ENCODE measurements at regions not wholly inside any gene's neighbourhood (a gene's known extent, or its start where the extent isn't known, plus 50 kb on each side); places are given as distances from the start of the nearest gene placed in this dataset.

GRCh38 chr4:170675568-170676262, 586.0 kb upstream of the AADAT start:
- no peak for TF ChIP-seq TAF1 (IDR thresholded peaks at IDR 0.05; ENCODE audit: borderline replicate concordance, low read depth, low read length)
- TF ChIP-seq POLR2A (IDR thresholded peaks at IDR 0.05; ENCODE audit: low read depth, low read length) = no peak
- no peak for TF ChIP-seq POLR2AphosphoS5 (IDR thresholded peaks at IDR 0.05; ENCODE audit: low read depth, low read length)
- no peak for DNase-seq (ENCODE audit: insufficient read length)

GRCh38 chr4:170674176-170674575, 584.4 kb upstream of the AADAT start:
- DNase-seq (ENCODE audit: insufficient read length) (no peak), FAIRE-seq (no peak)
- no peak for TF ChIP-seq POLR2A (IDR thresholded peaks at IDR 0.05; ENCODE audit: low read depth, low read length)
- TF ChIP-seq POLR2AphosphoS5 (IDR thresholded peaks at IDR 0.05; ENCODE audit: low read depth, low read length) = no peak
- TF ChIP-seq TAF1 (IDR thresholded peaks at IDR 0.05; ENCODE audit: borderline replicate concordance, low read depth, low read length) = no peak

More at GRCh38 chr4:170675568-170676262, 586.0 kb upstream of the AADAT start:
- FAIRE-seq = no peak

- no peak for TF ChIP-seq POLR2A (IDR thresholded peaks at IDR 0.05; ENCODE audit: low read depth, low read length)
- no peak for TF ChIP-seq TAF1 (IDR thresholded peaks at IDR 0.05; ENCODE audit: borderline replicate concordance, low read depth, low read length)
- no peak for TF ChIP-seq POLR2AphosphoS5 (IDR thresholded peaks at IDR 0.05; ENCODE audit: low read depth, low read length)
- DNase-seq (ENCODE audit: insufficient read length) (no peak), FAIRE-seq (no peak)
These were observed 582.7 kb upstream of the AADAT start for GRCh38 chr4:170672381-170672965.

GRCh38 chr4:170671171-170671570, 581.4 kb upstream of the AADAT start:
- no peak for DNase-seq (ENCODE audit: insufficient read length)
- TF ChIP-seq POLR2A (IDR thresholded peaks at IDR 0.05; ENCODE audit: low read depth, low read length) (no peak), POLR2AphosphoS5 (IDR thresholded peaks at IDR 0.05; ENCODE audit: low read depth, low read length) (no peak), TAF1 (IDR thresholded peaks at IDR 0.05; ENCODE audit: borderline replicate concordance, low read depth, low read length) (no peak)
- FAIRE-seq = no peak

- DNase-seq (ENCODE audit: insufficient read length) (no peak), FAIRE-seq (no peak)
- TF ChIP-seq TAF1 (IDR thresholded peaks at IDR 0.05; ENCODE audit: borderline replicate concordance, low read depth, low read length) (no peak), POLR2A (IDR thresholded peaks at IDR 0.05; ENCODE audit: low read depth, low read length) (no peak), POLR2AphosphoS5 (IDR thresholded peaks at IDR 0.05; ENCODE audit: low read depth, low read length) (no peak)
These were observed 578.1 kb upstream of the AADAT start for GRCh38 chr4:170667814-170668213.

- DNase-seq (ENCODE audit: insufficient read length) (no peak), FAIRE-seq (no peak)
- TF ChIP-seq TAF1 (IDR thresholded peaks at IDR 0.05; ENCODE audit: borderline replicate concordance, low read depth, low read length) (no peak), POLR2AphosphoS5 (IDR thresholded peaks at IDR 0.05; ENCODE audit: low read depth, low read length) (no peak), POLR2A (IDR thresholded peaks at IDR 0.05; ENCODE audit: low read depth, low read length) (no peak)
These were observed 577.2 kb upstream of the AADAT start for GRCh38 chr4:170666909-170667308.

- no peak for FAIRE-seq
These were observed 572.5 kb upstream of the AADAT start for GRCh38 chr4:170662250-170662649.

GRCh38 chr4:170657761-170658160, 568.0 kb upstream of the AADAT start:
- DNase-seq (ENCODE audit: insufficient read length) (no peak), FAIRE-seq (no peak)

More at GRCh38 chr4:170662250-170662649, 572.5 kb upstream of the AADAT start:
- TF ChIP-seq POLR2AphosphoS5 (IDR thresholded peaks at IDR 0.05; ENCODE audit: low read depth, low read length) (no peak), POLR2A (IDR thresholded peaks at IDR 0.05; ENCODE audit: low read depth, low read length) (no peak), TAF1 (IDR thresholded peaks at IDR 0.05; ENCODE audit: borderline replicate concordance, low read depth, low read length) (no peak)
- no peak for DNase-seq (ENCODE audit: insufficient read length)

GRCh38 chr4:170656506-170656905, 566.8 kb upstream of the AADAT start:
- TF ChIP-seq POLR2A (IDR thresholded peaks at IDR 0.05; ENCODE audit: low read depth, low read length) (no peak), TAF1 (IDR thresholded peaks at IDR 0.05; ENCODE audit: borderline replicate concordance, low read depth, low read length) (no peak), POLR2AphosphoS5 (IDR thresholded peaks at IDR 0.05; ENCODE audit: low read depth, low read length) (no peak)
- DNase-seq (ENCODE audit: insufficient read length) (no peak), FAIRE-seq (no peak)

More at GRCh38 chr4:170657761-170658160, 568.0 kb upstream of the AADAT start:
- TF ChIP-seq POLR2AphosphoS5 (IDR thresholded peaks at IDR 0.05; ENCODE audit: low read depth, low read length) (no peak), TAF1 (IDR thresholded peaks at IDR 0.05; ENCODE audit: borderline replicate concordance, low read depth, low read length) (no peak), POLR2A (IDR thresholded peaks at IDR 0.05; ENCODE audit: low read depth, low read length) (no peak)

GRCh38 chr4:170652571-170652970, 562.8 kb upstream of the AADAT start:
- DNase-seq (ENCODE audit: insufficient read length) (no peak), FAIRE-seq (no peak)
- TF ChIP-seq POLR2AphosphoS5 (IDR thresholded peaks at IDR 0.05; ENCODE audit: low read depth, low read length) = no peak
- TF ChIP-seq TAF1 (IDR thresholded peaks at IDR 0.05; ENCODE audit: borderline replicate concordance, low read depth, low read length) = no peak
- no peak for TF ChIP-seq POLR2A (IDR thresholded peaks at IDR 0.05; ENCODE audit: low read depth, low read length)

- DNase-seq (ENCODE audit: insufficient read length) = no peak
- TF ChIP-seq TAF1 (IDR thresholded peaks at IDR 0.05; ENCODE audit: borderline replicate concordance, low read depth, low read length) = no peak
- TF ChIP-seq POLR2AphosphoS5 (IDR thresholded peaks at IDR 0.05; ENCODE audit: low read depth, low read length) = no peak
- no peak for TF ChIP-seq POLR2A (IDR thresholded peaks at IDR 0.05; ENCODE audit: low read depth, low read length)
- FAIRE-seq = no peak
These were observed 562.0 kb upstream of the AADAT start for GRCh38 chr4:170651786-170652185.

- no peak for DNase-seq (ENCODE audit: insufficient read length)
- TF ChIP-seq POLR2A (IDR thresholded peaks at IDR 0.05; ENCODE audit: low read depth, low read length) = no peak
- TF ChIP-seq POLR2AphosphoS5 (IDR thresholded peaks at IDR 0.05; ENCODE audit: low read depth, low read length) = no peak
- no peak for TF ChIP-seq TAF1 (IDR thresholded peaks at IDR 0.05; ENCODE audit: borderline replicate concordance, low read depth, low read length)
- FAIRE-seq = no peak
These were observed 537.7 kb upstream of the AADAT start for GRCh38 chr4:170627418-170627817.
